Bronchial epithelial cell (primary cell): ENCODE measurements at regions not wholly inside any gene's neighbourhood (a gene's known extent, or its start where the extent isn't known, plus 50 kb on each side); places are given as distances from the start of the nearest gene placed in this dataset.
A peak's percentile ranks its signal among the peaks of the same experiment; 100 is the strongest.

ENCODE experiments used
- DNase-seq: peaks from one replicate; pipeline ENCODE4 v3.0.0-alpha.2; 2010; ENCODE audit warnings: low read depth
- FAIRE-seq: peaks from 2 replicates; lab custom pipeline; 2011; peaks lifted over from hg19 to GRCh38; lab: Jason Lieb, UNC
- H3K27me3 ChIP-seq: 2 replicates; pipeline ENCODE4 v1.5.1; 2011; ENCODE audit warnings: low read length; ENCODE audit not compliant: control insufficient read depth, insufficient read depth
- H3K36me3 ChIP-seq: 2 replicates; pipeline ENCODE4 v1.5.1; 2011; ENCODE audit warnings: low read length; ENCODE audit not compliant: control insufficient read depth, insufficient read depth
- H3K4me3 ChIP-seq: 2 replicates; pipeline ENCODE4 v1.5.1; 2011; ENCODE audit warnings: mild to moderate bottlenecking, low read depth, low read length, control low read depth
- TF ChIP-seq, protein P1 (sequence below): IDR thresholded peaks from 2 replicates; pipeline ENCODE4 v1.5.1; 2011; ENCODE audit warnings: mild to moderate bottlenecking, moderate library complexity, low read length, control low read depth, inconsistent platforms; ENCODE audit not compliant: insufficient read depth, severe bottlenecking

DNA sequence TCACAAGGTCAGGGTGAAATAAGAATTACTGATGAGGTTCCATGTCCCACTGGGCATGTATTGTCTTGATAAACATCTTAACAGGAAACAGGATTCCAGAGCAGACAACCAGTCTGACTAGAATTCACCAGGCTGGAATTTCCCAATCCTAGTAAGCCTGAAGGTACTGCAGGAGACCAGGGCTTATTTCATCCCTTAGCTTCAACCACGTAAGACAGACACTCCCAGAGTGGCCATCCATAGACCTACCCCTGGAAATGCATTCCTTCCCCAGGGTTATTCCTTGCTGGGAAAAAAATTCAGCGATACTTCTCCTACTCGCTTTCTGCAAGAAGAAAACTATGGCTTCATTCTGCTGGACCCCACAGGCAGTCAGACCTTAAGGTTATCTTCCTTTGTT is 785.4 kb downstream of the NR2F1-AS1 start:
- no peak overlapping the region for H3K4me3 ChIP-seq
- FAIRE-seq: no peak
- TF ChIP-seq, protein P1, sequence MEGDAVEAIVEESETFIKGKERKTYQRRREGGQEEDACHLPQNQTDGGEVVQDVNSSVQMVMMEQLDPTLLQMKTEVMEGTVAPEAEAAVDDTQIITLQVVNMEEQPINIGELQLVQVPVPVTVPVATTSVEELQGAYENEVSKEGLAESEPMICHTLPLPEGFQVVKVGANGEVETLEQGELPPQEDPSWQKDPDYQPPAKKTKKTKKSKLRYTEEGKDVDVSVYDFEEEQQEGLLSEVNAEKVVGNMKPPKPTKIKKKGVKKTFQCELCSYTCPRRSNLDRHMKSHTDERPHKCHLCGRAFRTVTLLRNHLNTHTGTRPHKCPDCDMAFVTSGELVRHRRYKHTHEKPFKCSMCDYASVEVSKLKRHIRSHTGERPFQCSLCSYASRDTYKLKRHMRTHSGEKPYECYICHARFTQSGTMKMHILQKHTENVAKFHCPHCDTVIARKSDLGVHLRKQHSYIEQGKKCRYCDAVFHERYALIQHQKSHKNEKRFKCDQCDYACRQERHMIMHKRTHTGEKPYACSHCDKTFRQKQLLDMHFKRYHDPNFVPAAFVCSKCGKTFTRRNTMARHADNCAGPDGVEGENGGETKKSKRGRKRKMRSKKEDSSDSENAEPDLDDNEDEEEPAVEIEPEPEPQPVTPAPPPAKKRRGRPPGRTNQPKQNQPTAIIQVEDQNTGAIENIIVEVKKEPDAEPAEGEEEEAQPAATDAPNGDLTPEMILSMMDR: no peak
- H3K36me3 ChIP-seq: no peaks in the 10 kb centered on the region
- peak; percentile 29 for DNase-seq
- H3K27me3 ChIP-seq: no peaks in the 10 kb centered on the region

DNA sequence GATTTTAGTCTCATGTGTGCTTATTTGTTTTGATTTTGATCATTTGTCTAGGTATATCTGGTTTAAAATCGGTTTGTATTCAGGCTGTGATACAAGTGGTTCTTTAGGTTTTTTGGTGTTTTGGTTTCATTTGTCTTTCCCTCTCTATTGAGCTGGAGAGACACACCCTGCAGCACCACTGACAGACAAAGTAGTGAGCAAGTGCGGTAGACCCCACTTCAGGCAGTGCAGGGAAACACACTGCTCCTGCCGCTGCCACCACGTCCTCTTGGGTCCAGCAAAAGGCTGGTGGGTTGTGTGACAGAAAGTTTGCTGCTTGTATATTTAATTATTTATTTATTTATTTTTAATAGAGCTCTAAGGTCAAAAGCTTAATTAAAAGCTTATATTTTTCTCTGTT is 801.0 kb downstream of the NR2F1-AS1 start:
- no peaks in the 10 kb centered on the region for H3K36me3 ChIP-seq
- no peak for FAIRE-seq
- TF ChIP-seq, protein P1: no peak

DNA sequence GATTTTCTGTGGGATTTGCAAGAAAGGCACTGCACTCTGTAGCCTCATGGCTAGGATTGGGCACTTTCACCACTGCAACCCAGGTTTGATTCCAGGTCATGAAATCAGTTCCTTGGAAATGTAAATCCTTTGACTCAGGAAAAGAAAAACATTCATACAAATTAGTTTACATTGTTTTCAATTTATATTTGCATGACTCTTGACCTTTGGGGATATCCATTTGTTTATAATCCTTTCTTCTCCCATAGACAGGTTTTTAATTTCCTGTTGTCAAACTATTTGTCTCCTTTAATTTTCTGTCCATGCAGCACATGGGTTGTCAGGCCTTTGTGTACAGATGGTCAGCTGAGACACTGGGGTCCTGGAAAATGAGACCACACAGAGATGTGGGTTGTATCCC is 801.5 kb downstream of the NR2F1-AS1 start:
- H3K4me3 ChIP-seq: no peak overlapping the region
- no peaks in the 10 kb centered on the region for H3K36me3 ChIP-seq
- H3K27me3 ChIP-seq: no peaks in the 10 kb centered on the region
- TF ChIP-seq, protein P1: no peak
- DNase-seq (no peak), FAIRE-seq (no peak)

More for the DNA sequence above, 801.0 kb downstream of the NR2F1-AS1 start:
- no peak overlapping the region for H3K4me3 ChIP-seq
- no peak for DNase-seq
- H3K27me3 ChIP-seq: no peaks in the 10 kb centered on the region

DNA sequence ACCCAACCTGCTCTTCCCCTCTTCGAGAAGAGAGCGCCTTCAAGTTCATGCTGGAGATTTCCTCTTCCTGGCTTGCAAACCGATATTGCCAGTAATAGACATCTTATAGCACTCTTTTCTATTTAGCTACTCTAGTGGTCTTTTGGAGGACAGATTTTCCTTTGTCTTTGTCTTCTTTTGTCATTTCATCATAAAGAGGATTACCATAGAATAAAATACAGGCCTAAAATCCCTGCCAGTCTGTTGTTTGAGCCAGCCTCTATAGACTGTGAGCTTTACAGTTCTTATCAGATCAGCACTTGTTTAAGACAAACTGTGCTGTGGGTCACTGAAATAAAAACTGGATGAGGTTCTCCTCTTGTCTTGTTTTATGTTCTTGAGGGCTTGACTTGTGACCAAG is 802.8 kb downstream of the NR2F1-AS1 start:
- no peaks in the 10 kb centered on the region for H3K27me3 ChIP-seq
- TF ChIP-seq, protein P1: no peak
- H3K4me3 ChIP-seq: no peak overlapping the region
- H3K36me3 ChIP-seq: no peaks in the 10 kb centered on the region
- no peak for FAIRE-seq
- no peak for DNase-seq

DNA sequence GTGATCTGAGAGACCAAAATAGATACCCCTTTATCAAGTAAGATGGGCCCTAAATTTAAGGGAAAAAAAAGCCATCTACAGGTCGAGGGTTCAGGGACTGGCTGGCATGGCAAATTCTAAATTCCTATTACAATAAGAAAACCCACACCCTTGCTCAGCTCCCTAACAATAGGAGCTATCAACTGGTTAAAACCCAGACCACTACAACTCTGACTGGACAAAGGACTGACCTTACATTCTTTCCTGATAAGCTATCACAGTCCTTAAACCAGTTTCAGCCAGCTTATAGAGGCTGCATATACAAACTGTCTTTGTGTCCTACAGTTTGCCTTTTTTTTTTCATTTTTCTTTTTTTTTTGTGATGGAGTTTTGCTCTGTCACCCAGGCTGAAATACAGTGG is 803.6 kb downstream of the NR2F1-AS1 start:
- DNase-seq (no peak), FAIRE-seq (no peak)
- no peaks in the 10 kb centered on the region for H3K36me3 ChIP-seq
- TF ChIP-seq, protein P1: no peak
- H3K27me3 ChIP-seq: no peaks in the 10 kb centered on the region
- no peak overlapping the region for H3K4me3 ChIP-seq
